ENCODE measurements at regions not wholly inside any gene's neighbourhood (a gene's known extent, or its start where the extent isn't known, plus 50 kb on each side); places are given as distances from the start of the nearest gene placed in this dataset.
A peak's percentile ranks its signal among the peaks of the same experiment; 100 is the strongest.
"Not testable (repeated sequence)": the region's sequence is repeated elsewhere in the genome, so short reads cannot be mapped to it uniquely, and the experiment has no call there.

DNA sequence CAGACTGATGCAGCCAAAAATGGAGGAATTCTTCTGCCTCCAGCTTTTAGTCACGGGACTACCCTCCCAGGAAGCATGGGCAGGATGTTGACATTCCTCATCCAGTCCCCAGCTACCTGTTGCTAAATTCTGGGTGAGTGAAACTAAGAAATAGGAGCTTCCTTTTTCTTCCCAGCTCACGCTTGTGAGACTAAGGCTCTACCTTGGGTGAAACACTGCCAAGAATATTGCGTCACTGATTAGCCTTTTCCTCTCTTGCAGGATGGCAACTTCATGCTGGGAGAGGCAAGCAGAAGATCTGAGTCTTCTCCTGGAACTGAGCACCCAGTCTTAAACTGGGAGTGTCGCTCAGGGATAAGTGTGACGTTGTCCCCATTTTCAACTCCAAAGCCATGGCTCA, 59.7 kb downstream of the RNU2-63P start:
- not testable (repeated sequence) for FAIRE-seq

DNA sequence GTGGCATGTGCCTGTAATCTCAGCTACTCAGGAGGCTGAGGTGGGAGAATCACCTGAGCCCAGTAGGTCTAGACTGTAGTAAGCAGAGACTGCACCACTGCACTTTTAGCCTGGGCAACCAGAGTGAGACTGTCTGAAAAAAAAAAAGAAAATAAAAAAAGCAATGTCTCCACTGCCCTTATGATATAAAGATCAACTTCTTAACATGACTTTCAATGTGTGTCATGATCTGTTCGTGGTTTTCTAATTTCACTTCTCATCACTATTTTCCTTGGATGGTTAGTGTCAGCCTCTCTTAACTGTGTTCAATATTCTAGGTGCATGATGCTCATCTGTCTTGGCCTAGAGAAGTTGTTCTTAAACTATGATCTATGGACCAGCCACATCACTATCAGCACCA, 67.3 kb downstream of the RNU2-63P start:
- not testable (repeated sequence) for FAIRE-seq

DNA sequence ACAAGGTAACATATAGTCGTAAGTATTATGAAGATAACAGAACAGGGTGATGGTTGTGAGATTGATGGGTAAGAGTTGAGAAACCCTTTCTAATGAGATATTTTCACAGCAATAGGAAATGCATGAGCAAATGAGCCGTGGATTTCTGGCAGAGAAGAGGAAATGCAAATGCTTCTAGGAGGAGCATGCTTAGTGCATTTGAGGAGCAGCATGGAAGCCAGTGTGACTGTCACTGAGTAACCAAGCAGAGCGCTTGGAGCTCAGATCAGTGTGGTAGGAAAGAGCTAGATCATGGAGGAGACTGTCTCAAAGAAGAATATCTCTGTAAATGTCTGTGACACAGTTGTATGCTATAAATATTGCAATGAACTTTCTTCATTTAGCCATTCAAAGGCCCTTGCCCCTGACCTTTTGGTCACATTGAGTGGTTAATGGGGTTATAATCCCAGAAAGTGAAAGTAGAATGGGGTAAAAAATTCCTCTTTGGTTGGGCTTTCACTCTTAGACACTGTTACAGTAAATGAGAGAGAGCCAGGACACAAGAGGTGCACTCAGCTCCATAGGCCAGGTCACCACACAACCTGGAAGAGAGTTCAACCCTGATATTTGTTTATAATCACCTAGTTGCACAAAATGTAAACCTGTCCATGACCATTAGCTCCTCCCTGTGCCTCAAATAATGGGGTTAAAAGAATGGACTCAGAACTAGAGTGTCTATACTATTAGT, 69.5 kb downstream of the RNU2-63P start:
- FAIRE-seq = not testable (repeated sequence)

DNA sequence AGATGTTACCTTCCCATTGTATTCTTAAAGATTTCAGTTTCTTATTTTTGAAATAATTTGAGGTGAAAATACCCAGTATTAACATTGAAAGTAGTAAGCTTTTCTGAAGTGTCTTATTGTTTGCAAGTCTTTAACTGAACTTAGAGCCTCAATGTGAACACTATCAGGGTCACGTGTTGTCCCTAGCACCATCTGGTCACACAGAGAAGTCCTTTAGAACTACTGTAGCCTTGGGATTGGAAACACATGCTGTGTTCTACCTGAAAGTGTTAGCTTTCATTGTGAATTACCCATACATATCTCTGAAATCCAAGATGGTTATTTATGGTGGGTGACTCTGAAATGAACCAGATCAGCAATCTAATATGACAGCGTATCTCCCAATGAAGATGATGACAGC, 77.0 kb downstream of the RNU2-63P start:
- FAIRE-seq = not testable (repeated sequence)

DNA sequence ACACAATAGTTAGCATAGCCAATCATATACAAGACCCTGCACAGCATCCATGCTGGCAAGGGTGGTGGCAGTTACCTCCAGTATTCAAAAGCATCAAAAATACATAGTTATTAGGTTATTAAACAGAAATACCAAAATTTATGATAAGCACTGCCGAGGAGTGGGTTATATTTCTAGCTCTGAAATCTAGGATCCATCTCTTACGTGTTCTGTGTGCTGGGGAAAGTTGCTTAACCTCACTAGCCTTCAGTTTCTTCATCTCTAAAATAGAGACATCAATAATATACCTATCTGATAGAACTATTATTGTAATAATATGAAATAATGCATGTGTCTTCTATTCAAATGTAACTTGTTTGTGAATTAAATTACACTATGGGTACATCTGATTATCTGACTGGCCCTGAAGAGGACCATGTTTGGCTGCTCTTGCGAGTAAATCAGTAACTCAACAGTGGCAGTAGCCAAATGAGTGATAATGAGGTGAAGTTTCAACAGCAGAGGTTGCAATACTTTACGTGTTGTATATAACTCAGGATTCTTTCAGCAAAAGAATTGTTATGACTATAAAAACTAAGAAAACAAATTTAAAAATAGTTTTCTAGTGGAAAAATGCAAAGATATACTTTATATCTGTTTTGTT, 93.5 kb upstream of the RGPD2 start:
- not testable (repeated sequence) for FAIRE-seq

DNA sequence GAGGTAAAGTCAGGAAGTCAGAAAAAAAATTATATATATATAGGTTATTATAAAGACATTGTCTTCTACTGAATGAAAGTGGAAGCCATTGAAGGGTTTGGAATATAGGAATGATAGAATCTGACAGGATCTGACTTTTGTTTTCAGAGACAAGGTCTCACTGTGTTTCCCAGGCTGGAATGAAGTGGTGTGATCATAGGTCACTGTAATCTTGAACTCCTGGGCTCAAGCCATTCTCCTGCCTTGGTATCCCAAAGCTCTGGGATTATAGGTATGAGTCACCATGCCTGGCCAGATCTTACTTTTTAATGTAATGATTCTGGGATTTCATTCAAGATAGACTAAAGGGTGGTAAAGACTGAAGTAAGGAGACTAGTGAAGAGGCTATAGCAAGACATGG, 91.6 kb upstream of the RGPD2 start:
- FAIRE-seq = not testable (repeated sequence)

DNA sequence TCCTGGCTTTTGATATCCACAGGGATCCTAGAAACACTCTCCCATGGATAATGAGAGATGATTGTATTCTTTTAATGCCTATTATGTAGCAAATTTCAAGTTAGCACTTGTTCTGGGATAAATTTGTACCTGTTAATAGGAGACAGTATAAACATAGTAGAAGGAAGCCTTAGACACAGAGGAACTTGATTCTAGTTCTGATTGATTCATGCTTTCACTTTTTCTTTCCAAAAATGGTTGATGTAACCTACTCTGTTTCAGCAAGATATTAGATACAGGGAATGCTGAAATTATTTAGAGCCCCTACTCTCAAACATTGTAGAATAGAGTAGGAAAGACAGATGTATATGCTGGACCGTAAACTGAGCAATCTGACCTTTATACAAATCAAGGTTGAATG, 85.3 kb upstream of the RGPD2 start:
- FAIRE-seq = peak; percentile 59

DNA sequence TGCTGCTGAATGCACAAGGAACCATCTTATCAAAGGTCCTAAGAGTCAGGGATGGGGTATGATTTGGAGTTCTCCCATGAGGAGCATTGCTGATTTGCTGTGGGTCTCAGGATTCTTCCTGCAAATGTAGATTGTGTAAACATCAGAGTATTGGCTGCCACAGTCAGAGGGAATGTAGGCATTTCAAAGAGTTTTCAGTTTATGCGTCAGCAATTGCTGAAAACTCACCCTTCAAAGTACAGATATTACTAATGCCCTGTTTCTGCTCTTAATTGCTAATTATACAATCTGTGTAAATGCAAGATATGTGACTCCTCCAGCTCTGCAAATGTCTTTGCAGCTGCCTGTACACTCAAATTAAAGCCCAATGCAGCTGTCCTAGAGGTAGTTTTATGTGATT, 83.4 kb upstream of the RGPD2 start:
- FAIRE-seq = not testable (repeated sequence)

DNA sequence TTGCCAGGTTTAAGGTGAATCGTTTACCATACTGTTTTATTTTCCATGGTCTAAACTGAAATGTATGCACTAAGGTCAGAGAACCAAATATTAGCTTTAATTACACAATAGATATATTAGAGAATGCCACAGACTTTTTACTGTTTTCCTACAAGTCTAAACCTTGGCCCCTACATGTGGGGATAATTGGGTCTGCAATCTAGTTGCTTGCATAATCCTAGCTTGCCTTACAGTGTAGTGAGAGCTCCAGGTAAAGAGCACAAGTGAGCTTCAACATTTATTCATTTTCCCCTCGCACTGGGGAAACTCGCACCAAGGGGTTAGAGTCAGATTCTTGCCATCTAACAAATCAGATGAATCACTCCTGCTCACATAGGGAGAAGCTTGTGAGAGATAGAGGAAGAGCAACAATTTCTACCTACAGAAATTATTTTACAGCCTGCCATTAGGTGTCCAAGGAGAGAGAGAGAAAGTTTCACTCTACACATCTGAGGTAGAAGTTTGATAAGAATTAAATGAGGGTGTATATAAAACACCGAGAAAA, 82.0 kb upstream of the RGPD2 start:
- not testable (repeated sequence) for FAIRE-seq

DNA sequence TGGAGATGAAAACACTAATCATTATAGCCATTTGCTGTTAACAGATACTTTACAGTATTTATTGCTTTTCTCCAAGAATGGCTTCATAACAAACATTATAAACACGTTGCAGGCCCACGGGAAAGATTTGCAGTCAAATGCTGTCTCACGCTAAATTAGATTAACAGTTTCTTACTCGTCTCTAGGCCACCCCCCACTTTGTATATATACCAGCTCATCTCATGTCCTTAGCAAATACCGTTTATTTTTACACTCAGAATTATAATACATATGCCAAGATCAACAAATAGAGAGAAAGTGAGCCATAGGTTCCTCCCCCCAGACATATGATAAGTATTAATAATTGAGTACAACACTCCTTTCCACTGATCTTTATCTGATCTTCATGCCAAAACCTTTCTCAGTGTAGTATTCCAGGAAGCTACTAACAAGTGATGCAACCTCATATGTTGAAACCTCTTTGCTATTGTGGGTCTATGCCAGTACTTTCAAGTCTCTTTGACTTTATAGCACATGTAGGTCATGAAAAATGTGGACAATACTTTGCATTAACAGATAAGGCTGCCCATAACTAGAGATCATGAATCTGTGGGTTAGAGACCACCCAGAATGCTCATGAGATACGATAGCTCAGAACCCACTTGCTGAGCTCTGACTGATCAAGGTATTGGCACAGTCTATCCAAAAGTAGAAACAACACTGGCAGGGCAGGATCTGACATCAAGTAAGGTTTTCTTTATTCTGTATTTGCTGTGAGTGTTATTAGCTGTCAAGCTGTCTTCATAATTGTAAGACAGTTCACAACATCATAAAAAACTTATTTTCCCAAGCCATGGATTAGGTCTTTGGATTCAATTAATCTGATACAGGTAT, 77.9 kb upstream of the RGPD2 start:
- not testable (repeated sequence) for FAIRE-seq

DNA sequence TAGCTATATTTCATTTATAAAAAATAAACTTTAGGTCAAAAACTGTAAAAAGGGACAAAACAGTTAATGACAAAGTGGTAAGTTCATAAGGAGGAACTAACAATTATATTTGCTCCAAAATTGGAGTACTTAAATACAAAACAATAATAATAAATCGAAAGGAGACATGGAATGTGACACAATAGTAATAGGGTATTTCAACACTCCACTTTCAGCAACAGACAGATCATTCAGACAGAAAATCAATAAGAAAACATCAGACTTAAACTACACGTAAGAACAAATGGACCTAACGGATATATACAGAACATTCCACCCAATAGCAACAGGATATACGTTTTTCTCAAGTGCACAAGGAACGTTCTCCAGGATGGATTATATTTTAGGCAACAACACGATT, 58.1 kb upstream of the RGPD2 start:
- FAIRE-seq = not testable (repeated sequence)

Measured in A204.1 (cell line).